ENCODE measurements at regions not wholly inside any gene's neighbourhood (a gene's known extent, or its start where the extent isn't known, plus 50 kb on each side); places are given as distances from the start of the nearest gene placed in this dataset.

GRCh38 chr4:178838776-178839175 lies 1396.5 kb upstream of the AGA start:
- Histone ChIP-seq H2BK5ac (ENCODE audit: low read depth, low read length, poor library complexity, severe bottlenecking) (no peak overlapping the region), H3K4me3 (ENCODE audit: insufficient read depth in 1 of 2, low read depth in 1 of 2, low read length in 2 of 2) (no peak overlapping the region), H3K4ac (ENCODE audit: low read depth in 1 of 2, low read length in 2 of 2) (no peak overlapping the region), H3K27me3 (ENCODE audit: control insufficient read depth in 1 of 2, insufficient read depth in 1 of 2, low read length in 2 of 2) (no peaks in the 10 kb centered on the region), H3K9me3 (ENCODE audit: control insufficient read depth, low read length) (peaks cover 20% of the 10 kb centered on the region), H3K14ac (ENCODE audit: low read length in 2 of 2) (no peak overlapping the region), H3K4me2 (ENCODE audit: low read length, poor library complexity, severe bottlenecking) (no peak overlapping the region), H4K91ac (ENCODE audit: low read length) (no peak overlapping the region), H3K4me1 (ENCODE audit: control insufficient read depth, insufficient read depth, low read depth, low read length) (no peaks in the 10 kb centered on the region), H2AFZ (ENCODE audit: low read depth, low read length) (no peak overlapping the region), H4K8ac (ENCODE audit: low read length) (no peak overlapping the region), H3K18ac (ENCODE audit: low read depth in 1 of 2, low read length in 2 of 2) (no peak overlapping the region), H2BK120ac (ENCODE audit: low read depth, low read length) (no peak overlapping the region), H2AK5ac (ENCODE audit: low read length, severe bottlenecking) (no peak overlapping the region), H3K9ac (ENCODE audit: low read length) (no peak overlapping the region), H3K79me1 (replicated peaks; ENCODE audit: low read length, poor library complexity, severe bottlenecking) (no peaks in the 10 kb centered on the region), H2BK12ac (ENCODE audit: low read length in 2 of 2) (no peak overlapping the region), H3K27ac (ENCODE audit: low read length, poor library complexity, severe bottlenecking) (no peak overlapping the region), H2BK15ac (ENCODE audit: low read depth, poor library complexity, severe bottlenecking) (no peak overlapping the region), H3K23ac (ENCODE audit: low read length in 2 of 2) (peak overlapping the region in 1 of 2 experiments; percentile 89), H3K36me3 (ENCODE audit: control insufficient read depth in 1 of 2, insufficient read depth in 2 of 2, low read depth in 1 of 2, low read length in 2 of 2) (no peaks in the 10 kb centered on the region)
- no CpG with 5 or more reads among the region's 2 CpGs for WGBS
- no peak for DNase-seq

GRCh38 chr4:178856139-178856800 lies 1414.0 kb upstream of the AGA start:
- no peak for DNase-seq
- no peak overlapping the region for H2BK5ac ChIP-seq (ENCODE audit: low read depth, low read length, poor library complexity, severe bottlenecking)
- no peaks in the 10 kb centered on the region for H3K4me1 ChIP-seq (ENCODE audit: control insufficient read depth, insufficient read depth, low read depth, low read length)
- no peak overlapping the region for H4K8ac ChIP-seq (ENCODE audit: low read length)
- H3K36me3 ChIP-seq (ENCODE audit: control insufficient read depth in 1 of 2, insufficient read depth in 2 of 2, low read depth in 1 of 2, low read length in 2 of 2), result no peaks in the 10 kb centered on the region
- no peak overlapping the region for H3K4ac ChIP-seq (ENCODE audit: low read depth in 1 of 2, low read length in 2 of 2)
- no peak overlapping the region for H2AFZ ChIP-seq (ENCODE audit: low read depth, low read length)
- H2BK12ac ChIP-seq (ENCODE audit: low read length in 2 of 2), result no peak overlapping the region
- H3K9me3 ChIP-seq (ENCODE audit: control insufficient read depth, low read length), result peaks cover 15% of the 10 kb centered on the region
- H3K4me3 ChIP-seq (ENCODE audit: insufficient read depth in 1 of 2, low read depth in 1 of 2, low read length in 2 of 2), result no peak overlapping the region
- H2BK15ac ChIP-seq (ENCODE audit: low read depth, poor library complexity, severe bottlenecking), result no peak overlapping the region
- H3K4me2 ChIP-seq (ENCODE audit: low read length, poor library complexity, severe bottlenecking), result no peak overlapping the region
- H3K18ac ChIP-seq (ENCODE audit: low read depth in 1 of 2, low read length in 2 of 2), result no peak overlapping the region
- H3K27me3 ChIP-seq (ENCODE audit: control insufficient read depth in 1 of 2, insufficient read depth in 1 of 2, low read length in 2 of 2), result no peaks in the 10 kb centered on the region
- no peak overlapping the region for H3K27ac ChIP-seq (ENCODE audit: low read length, poor library complexity, severe bottlenecking)
- H3K79me1 ChIP-seq (replicated peaks; ENCODE audit: low read length, poor library complexity, severe bottlenecking), result no peaks in the 10 kb centered on the region
- no peak overlapping the region for H2AK5ac ChIP-seq (ENCODE audit: low read length, severe bottlenecking)
- WGBS, result 0% methylated on average over 1 of the region's 4 CpGs
- no peak overlapping the region for H3K23ac ChIP-seq (ENCODE audit: low read length in 2 of 2)
- no peak overlapping the region for H3K9ac ChIP-seq (ENCODE audit: low read length)
- no peak overlapping the region for H4K91ac ChIP-seq (ENCODE audit: low read length)
- H3K14ac ChIP-seq (ENCODE audit: low read length in 2 of 2), result no peak overlapping the region
- H2BK120ac ChIP-seq (ENCODE audit: low read depth, low read length), result no peak overlapping the region

- no peak overlapping the region for H2BK120ac ChIP-seq (ENCODE audit: low read depth, low read length)
- H3K14ac ChIP-seq (ENCODE audit: low read length in 2 of 2), result no peak overlapping the region
- H3K9ac ChIP-seq (ENCODE audit: low read length), result no peak overlapping the region
- DNase-seq, result no peak
- no peaks in the 10 kb centered on the region for H3K4me1 ChIP-seq (ENCODE audit: control insufficient read depth, insufficient read depth, low read depth, low read length)
- no peak overlapping the region for H3K4ac ChIP-seq (ENCODE audit: low read depth in 1 of 2, low read length in 2 of 2)
- 83% methylated on average over 2 of the region's 2 CpGs for WGBS
- H3K23ac ChIP-seq (ENCODE audit: low read length in 2 of 2), result no peak overlapping the region
- H3K9me3 ChIP-seq (ENCODE audit: control insufficient read depth, low read length), result peaks cover 4% of the 10 kb centered on the region
- H3K36me3 ChIP-seq (ENCODE audit: control insufficient read depth in 1 of 2, insufficient read depth in 2 of 2, low read depth in 1 of 2, low read length in 2 of 2), result no peaks in the 10 kb centered on the region
- no peak overlapping the region for H3K18ac ChIP-seq (ENCODE audit: low read depth in 1 of 2, low read length in 2 of 2)
- H2BK5ac ChIP-seq (ENCODE audit: low read depth, low read length, poor library complexity, severe bottlenecking), result no peak overlapping the region
- no peak overlapping the region for H4K8ac ChIP-seq (ENCODE audit: low read length)
- H4K91ac ChIP-seq (ENCODE audit: low read length), result no peak overlapping the region
- no peak overlapping the region for H2BK12ac ChIP-seq (ENCODE audit: low read length in 2 of 2)
- H2AK5ac ChIP-seq (ENCODE audit: low read length, severe bottlenecking), result no peak overlapping the region
- no peak overlapping the region for H2AFZ ChIP-seq (ENCODE audit: low read depth, low read length)
- H3K27me3 ChIP-seq (ENCODE audit: control insufficient read depth in 1 of 2, insufficient read depth in 1 of 2, low read length in 2 of 2), result no peaks in the 10 kb centered on the region
- no peak overlapping the region for H3K4me2 ChIP-seq (ENCODE audit: low read length, poor library complexity, severe bottlenecking)
- H3K27ac ChIP-seq (ENCODE audit: low read length, poor library complexity, severe bottlenecking), result no peak overlapping the region
- H3K79me1 ChIP-seq (replicated peaks; ENCODE audit: low read length, poor library complexity, severe bottlenecking), result no peaks in the 10 kb centered on the region
- H2BK15ac ChIP-seq (ENCODE audit: low read depth, poor library complexity, severe bottlenecking), result no peak overlapping the region
- H3K4me3 ChIP-seq (ENCODE audit: insufficient read depth in 1 of 2, low read depth in 1 of 2, low read length in 2 of 2), result no peak overlapping the region
Measured at GRCh38 chr4:178871476-178871875, 1429.2 kb upstream of the AGA start.

- Histone ChIP-seq H2BK15ac (ENCODE audit: low read depth, poor library complexity, severe bottlenecking) (no peak overlapping the region), H3K27me3 (ENCODE audit: control insufficient read depth in 1 of 2, insufficient read depth in 1 of 2, low read length in 2 of 2) (no peaks in the 10 kb centered on the region), H2BK120ac (ENCODE audit: low read depth, low read length) (no peak overlapping the region), H3K79me1 (replicated peaks; ENCODE audit: low read length, poor library complexity, severe bottlenecking) (no peaks in the 10 kb centered on the region), H3K9ac (ENCODE audit: low read length) (no peak overlapping the region), H4K8ac (ENCODE audit: low read length) (no peak overlapping the region), H3K27ac (ENCODE audit: low read length, poor library complexity, severe bottlenecking) (no peak overlapping the region), H2BK12ac (ENCODE audit: low read length in 2 of 2) (no peak overlapping the region), H2AK5ac (ENCODE audit: low read length, severe bottlenecking) (no peak overlapping the region), H3K36me3 (ENCODE audit: control insufficient read depth in 1 of 2, insufficient read depth in 2 of 2, low read depth in 1 of 2, low read length in 2 of 2) (no peaks in the 10 kb centered on the region), H3K4me2 (ENCODE audit: low read length, poor library complexity, severe bottlenecking) (no peak overlapping the region), H2AFZ (ENCODE audit: low read depth, low read length) (no peak overlapping the region), H3K4me3 (ENCODE audit: insufficient read depth in 1 of 2, low read depth in 1 of 2, low read length in 2 of 2) (no peak overlapping the region), H3K9me3 (ENCODE audit: control insufficient read depth, low read length) (peaks cover 4% of the 10 kb centered on the region), H3K4ac (ENCODE audit: low read depth in 1 of 2, low read length in 2 of 2) (no peak overlapping the region), H3K23ac (ENCODE audit: low read length in 2 of 2) (no peak overlapping the region), H3K4me1 (ENCODE audit: control insufficient read depth, insufficient read depth, low read depth, low read length) (no peaks in the 10 kb centered on the region), H4K91ac (ENCODE audit: low read length) (no peak overlapping the region), H3K14ac (ENCODE audit: low read length in 2 of 2) (no peak overlapping the region), H3K18ac (ENCODE audit: low read depth in 1 of 2, low read length in 2 of 2) (no peak overlapping the region), H2BK5ac (ENCODE audit: low read depth, low read length, poor library complexity, severe bottlenecking) (no peak overlapping the region)
- no peak for DNase-seq
- 0% methylated on average over 1 of the region's 1 CpG for WGBS
Measured at GRCh38 chr4:178881937-178882336, 1439.7 kb upstream of the AGA start.

Data from mesenchymal stem cell (in vitro differentiated cells and primary cell).